Liver (tissue), 8 donors: ENCODE measurements at regions not wholly inside any gene's neighbourhood (a gene's known extent, or its start where the extent isn't known, plus 50 kb on each side); places are given as distances from the start of the nearest gene placed in this dataset.

Experiments
- DNase-seq: peaks from one replicate; pipeline ENCODE4 v3.0.0-alpha.2; 2017; ENCODE audit warnings: low spot score
- H3K27ac ChIP-seq, 2 donors: one replicate each; pipeline ENCODE4 v1.7.0; 2013; ENCODE audit warnings: inconsistent platforms in 2 of 2, low read length in 2 of 2, control low read depth in 1 of 2, low read depth in 1 of 2, mild to moderate bottlenecking in 1 of 2
- H3K27me3 ChIP-seq, 4 donors: one replicate each; pipeline versions ENCODE4 v1.6.1 to v1.7.0; 2013; ENCODE audit warnings: low read length in 3 of 4, inconsistent platforms in 1 of 4, mild to moderate bottlenecking in 1 of 4, moderate library complexity in 1 of 4; ENCODE audit not compliant: control insufficient read depth in 4 of 4, insufficient read depth in 4 of 4
- H3K36me3 ChIP-seq, 4 donors: one replicate each; pipeline versions ENCODE4 v1.6.1 to v1.7.0; 2013; ENCODE audit warnings: low read length in 3 of 4, mild to moderate bottlenecking in 3 of 4, low read depth in 1 of 4, moderate library complexity in 1 of 4; ENCODE audit not compliant: control insufficient read depth in 4 of 4, insufficient read depth in 3 of 4
- H3K4me1 ChIP-seq, 4 donors: one replicate each; pipeline versions ENCODE4 v1.6.1 to v1.7.0; 2013; ENCODE audit warnings: low read length in 3 of 4, mild to moderate bottlenecking in 3 of 4, moderate library complexity in 1 of 4; ENCODE audit not compliant: control insufficient read depth in 4 of 4, insufficient read depth in 4 of 4
- H3K4me3 ChIP-seq, 3 donors: one replicate each; pipeline versions ENCODE4 v1.6.1 to v1.7.0; 2013; ENCODE audit warnings: low read length in 3 of 3, control low read depth in 1 of 3, low read depth in 1 of 3, mild to moderate bottlenecking in 1 of 3
- H3K9ac ChIP-seq, 2 donors: one replicate each; pipeline ENCODE4 v1.7.0; 2013; ENCODE audit warnings: low read length in 2 of 2, mild to moderate bottlenecking in 2 of 2, moderate library complexity in 2 of 2, control low read depth in 1 of 2, low read depth in 1 of 2
- H3K9me3 ChIP-seq, 4 donors: one replicate each; pipeline versions ENCODE4 v1.6.1 to v1.7.0; 2013; ENCODE audit warnings: low read length in 3 of 4; ENCODE audit not compliant: control insufficient read depth in 4 of 4
- ATF3 ChIP-seq: IDR thresholded peaks from 2 replicates; pipeline ENCODE4 v1.6.1; 2016; ENCODE audit warnings: antibody characterized with exemption
- CTCF ChIP-seq: fragments of 150-350 bp; IDR thresholded peaks from 2 replicates; pipeline ENCODE4 v1.5.1; 2017; ENCODE audit warnings: improper control_type of control experiment, low read depth, low read length; ENCODE audit not compliant: missing input control
- EGR1 ChIP-seq, 2 donors: IDR thresholded peaks; 2 replicates each; pipeline ENCODE4 v1.6.1; 2016 to 2018; ENCODE audit warnings: antibody characterized with exemption in 2 of 2, low read depth in 2 of 2
- FOXA1 ChIP-seq: IDR thresholded peaks from 2 replicates; pipeline ENCODE4 v1.6.1; 2016; ENCODE audit warnings: antibody characterized with exemption
- FOXA2 ChIP-seq: IDR thresholded peaks from 2 replicates; pipeline ENCODE4 v1.6.1; 2016; ENCODE audit warnings: antibody characterized with exemption
- GABPA ChIP-seq, 2 donors: IDR thresholded peaks in 1 of 2; conservative IDR thresholded peaks in 1 of 2; 2 replicates each; pipeline ENCODE4 v1.6.1; 2016; ENCODE audit warnings: antibody characterized with exemption in 2 of 2, mild to moderate bottlenecking in 1 of 2, moderate library complexity in 1 of 2
- HNF4A ChIP-seq, 2 donors: conservative IDR thresholded peaks; 2 replicates each; pipeline ENCODE4 v1.6.1; 2016; ENCODE audit warnings: antibody characterized with exemption in 2 of 2, mild to moderate bottlenecking in 2 of 2
- HNF4G ChIP-seq: IDR thresholded peaks from 2 replicates; pipeline ENCODE4 v1.6.1; 2016; ENCODE audit warnings: antibody characterized with exemption
- JUND ChIP-seq, 2 donors: IDR thresholded peaks; 2 replicates each; pipeline ENCODE4 v1.6.1; 2016; ENCODE audit warnings: antibody characterized with exemption in 2 of 2
- MAX ChIP-seq: IDR thresholded peaks from 2 replicates; pipeline ENCODE4 v1.6.1; 2016; ENCODE audit warnings: antibody characterized with exemption
- NR2F2 ChIP-seq: IDR thresholded peaks from 2 replicates; pipeline ENCODE4 v1.6.1; 2016; ENCODE audit warnings: antibody characterized with exemption
- RAD21 ChIP-seq, 2 donors: IDR thresholded peaks; 2 replicates each; pipeline ENCODE4 v1.6.1; 2016; ENCODE audit warnings: antibody characterized with exemption in 2 of 2, mild to moderate bottlenecking in 2 of 2
- RXRA ChIP-seq, 2 donors: IDR thresholded peaks; 2 replicates each; pipeline ENCODE4 v1.6.1; 2017 to 2018; ENCODE audit warnings: antibody characterized with exemption in 2 of 2, mild to moderate bottlenecking in 1 of 2
- SP1 ChIP-seq: IDR thresholded peaks from 2 replicates; pipeline ENCODE4 v1.6.1; 2018; ENCODE audit warnings: antibody characterized with exemption, mild to moderate bottlenecking
- TAF1 ChIP-seq: conservative IDR thresholded peaks from 2 replicates; pipeline ENCODE4 v1.6.1; 2016; ENCODE audit warnings: antibody characterized with exemption, mild to moderate bottlenecking
- YY1 ChIP-seq: IDR thresholded peaks from 2 replicates; pipeline ENCODE4 v1.6.1; 2016; ENCODE audit warnings: antibody characterized with exemption, mild to moderate bottlenecking
- WGBS: extraction: QIAGEN DNeasy Blood & Tissue Kit; methylation state at CpG from one replicate; pipeline ENCODE4 v1.1.7; 2013; 5-methylcytosine and 5-hydroxymethylcytosine counted together
- TF ChIP-seq, protein P1 (sequence below): IDR thresholded peaks from 2 replicates; pipeline ENCODE4 v1.6.1; 2016; ENCODE audit warnings: antibody characterized with exemption
- donor health status: healthy.
- donor health status: healthy.
- donor health status: healthy.
- donor health status: healthy.
- donor health status: healthy.

DNA sequence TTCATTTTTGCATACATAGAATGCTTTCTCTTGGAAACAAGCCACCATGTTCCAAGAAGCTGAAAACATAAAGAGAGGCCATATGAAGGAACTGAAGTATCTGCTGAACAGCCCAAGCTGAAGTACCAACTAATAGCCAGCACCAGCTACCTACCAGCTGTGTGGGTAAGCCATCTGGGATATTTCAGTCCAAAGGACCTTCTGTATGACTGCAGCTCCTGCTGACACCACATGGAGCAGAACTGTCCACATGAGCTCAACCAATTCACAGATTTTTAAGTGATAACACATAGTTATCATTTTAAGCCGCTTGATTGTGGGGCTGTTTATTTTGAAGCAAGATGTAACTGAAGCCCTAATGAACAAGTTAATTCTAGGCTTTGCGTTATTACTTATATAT is 621.1 kb upstream of the KLHL1 start:
- H3K4me3 ChIP-seq = no peak overlapping the region
- H3K9ac ChIP-seq = no peak overlapping the region
- no peak overlapping the region for H3K27ac ChIP-seq
- no peaks in the 10 kb centered on the region for H3K4me1 ChIP-seq
- no peaks in the 10 kb centered on the region for H3K36me3 ChIP-seq
- TF ChIP-seq SP1 = no peak
- TF ChIP-seq HNF4G = no peak
- TF ChIP-seq RAD21 (IDR thresholded peaks at IDR 0.05) = no peak
- TF ChIP-seq TAF1 = no peak
- no peak for TF ChIP-seq RXRA (IDR thresholded peaks at IDR 0.05)
- no peak for TF ChIP-seq ATF3
- peaks cover 0 to 3% (median 0%) of the 10 kb centered on the region in 4 donors for H3K9me3 ChIP-seq
- no peak for DNase-seq
- H3K27me3 ChIP-seq = no peaks in the 10 kb centered on the region
- 67% methylated on average over 2 of the region's 2 CpGs for WGBS

GRCh38 chr13:70723732-70724131 is 615.5 kb upstream of the KLHL1 start:
- H3K36me3 ChIP-seq = no peaks in the 10 kb centered on the region
- DNase-seq = no peak
- WGBS = 25% methylated on average over 1 of the region's 1 CpG
- H3K27ac ChIP-seq = no peak overlapping the region
- no peaks in the 10 kb centered on the region for H3K27me3 ChIP-seq
- TF ChIP-seq, protein P1, sequence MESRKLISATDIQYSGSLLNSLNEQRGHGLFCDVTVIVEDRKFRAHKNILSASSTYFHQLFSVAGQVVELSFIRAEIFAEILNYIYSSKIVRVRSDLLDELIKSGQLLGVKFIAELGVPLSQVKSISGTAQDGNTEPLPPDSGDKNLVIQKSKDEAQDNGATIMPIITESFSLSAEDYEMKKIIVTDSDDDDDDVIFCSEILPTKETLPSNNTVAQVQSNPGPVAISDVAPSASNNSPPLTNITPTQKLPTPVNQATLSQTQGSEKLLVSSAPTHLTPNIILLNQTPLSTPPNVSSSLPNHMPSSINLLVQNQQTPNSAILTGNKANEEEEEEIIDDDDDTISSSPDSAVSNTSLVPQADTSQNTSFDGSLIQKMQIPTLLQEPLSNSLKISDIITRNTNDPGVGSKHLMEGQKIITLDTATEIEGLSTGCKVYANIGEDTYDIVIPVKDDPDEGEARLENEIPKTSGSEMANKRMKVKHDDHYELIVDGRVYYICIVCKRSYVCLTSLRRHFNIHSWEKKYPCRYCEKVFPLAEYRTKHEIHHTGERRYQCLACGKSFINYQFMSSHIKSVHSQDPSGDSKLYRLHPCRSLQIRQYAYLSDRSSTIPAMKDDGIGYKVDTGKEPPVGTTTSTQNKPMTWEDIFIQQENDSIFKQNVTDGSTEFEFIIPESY = no peak
- TF ChIP-seq CTCF = peak; percentile 18
- no peak for TF ChIP-seq MAX
- peak; percentile 60 to 63 for TF ChIP-seq RAD21 (IDR thresholded peaks at IDR 0.05)
- no peak overlapping the region for H3K4me3 ChIP-seq
- H3K9me3 ChIP-seq = no peaks in the 10 kb centered on the region
- H3K4me1 ChIP-seq = no peaks in the 10 kb centered on the region
- H3K9ac ChIP-seq = no peak overlapping the region

DNA sequence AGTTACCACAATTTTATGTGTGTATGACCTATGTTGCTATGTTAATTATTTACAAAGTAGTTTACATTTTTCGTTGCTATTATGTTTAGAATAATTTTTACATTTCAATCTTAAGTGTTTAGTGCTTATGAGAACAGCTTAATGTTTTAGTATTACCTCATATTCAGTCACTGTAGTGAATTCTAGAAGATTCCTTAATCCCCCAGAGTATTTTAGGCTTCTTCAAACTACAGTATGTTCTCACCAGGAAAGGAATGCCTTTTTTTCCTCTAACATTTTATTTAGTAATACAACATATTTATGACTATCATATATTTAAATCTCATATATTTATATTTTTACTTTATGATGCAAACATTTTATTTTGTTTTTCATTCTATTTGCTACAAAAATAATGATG is 612.1 kb upstream of the KLHL1 start:
- TF ChIP-seq, protein P1 = no peak
- TF ChIP-seq MAX (no peak), RXRA (IDR thresholded peaks at IDR 0.05) (no peak), EGR1 (IDR thresholded peaks at IDR 0.05; ENCODE audit: low read depth in 2 of 2) (no peak), FOXA2 (no peak), GABPA (IDR thresholded peaks at IDR 0.05 in 1 of 2, conservative IDR thresholded peaks at IDR 0.05 in 1 of 2) (no peak), JUND (IDR thresholded peaks at IDR 0.05) (no peak), ATF3 (no peak), NR2F2 (no peak), HNF4A (conservative IDR thresholded peaks at IDR 0.05) (no peak), RAD21 (IDR thresholded peaks at IDR 0.05) (no peak), YY1 (no peak), TAF1 (no peak), FOXA1 (no peak), HNF4G (no peak), SP1 (no peak), CTCF (no peak)
- Histone ChIP-seq H3K9ac (no peak overlapping the region), H3K4me3 (no peak overlapping the region), H3K4me1 (no peaks in the 10 kb centered on the region), H3K9me3 (no peaks in the 10 kb centered on the region), H3K27me3 (no peaks in the 10 kb centered on the region), H3K27ac (no peak overlapping the region), H3K36me3 (no peaks in the 10 kb centered on the region)
- no peak for DNase-seq
- 26% methylated on average over 1 of the region's 1 CpG for whole genome bisulfite sequencing
